SU-DHL-6 (cell line): ENCODE measurements at regions not wholly inside any gene's neighbourhood (a gene's known extent, or its start where the extent isn't known, plus 50 kb on each side); places are given as distances from the start of the nearest gene placed in this dataset.

ENCODE experiments used
- CTCF ChIP-seq: fragments of 200-600 bp; sonication (generic); IDR thresholded peaks from one replicate; pipeline ENCODE4 v1.5.1; 2017; ENCODE audit warnings: antibody characterized with exemption, mild to moderate bottlenecking, low read length, moderate library complexity; ENCODE audit not compliant: insufficient read depth, poor library complexity, severe bottlenecking
- EZH2phosphoT487 ChIP-seq: fragments of 200-600 bp; sonication (generic), shearing (Covaris generic); conservative IDR thresholded peaks from 2 replicates; pipeline ENCODE4 v1.6.1; 2018; ENCODE audit warnings: mild to moderate bottlenecking, antibody characterized with exemption, low read length, moderate library complexity, mixed read lengths

- TF ChIP-seq CTCF (no peak), EZH2phosphoT487 (no peak)
Measured at GRCh38 chr10:27392606-27393005, 111.5 kb upstream of the RAB18 start.
